ENCODE measurements at regions not wholly inside any gene's neighbourhood (a gene's known extent, or its start where the extent isn't known, plus 50 kb on each side); places are given as distances from the start of the nearest gene placed in this dataset.
A peak's percentile ranks its signal among the peaks of the same experiment; 100 is the strongest.

DNA sequence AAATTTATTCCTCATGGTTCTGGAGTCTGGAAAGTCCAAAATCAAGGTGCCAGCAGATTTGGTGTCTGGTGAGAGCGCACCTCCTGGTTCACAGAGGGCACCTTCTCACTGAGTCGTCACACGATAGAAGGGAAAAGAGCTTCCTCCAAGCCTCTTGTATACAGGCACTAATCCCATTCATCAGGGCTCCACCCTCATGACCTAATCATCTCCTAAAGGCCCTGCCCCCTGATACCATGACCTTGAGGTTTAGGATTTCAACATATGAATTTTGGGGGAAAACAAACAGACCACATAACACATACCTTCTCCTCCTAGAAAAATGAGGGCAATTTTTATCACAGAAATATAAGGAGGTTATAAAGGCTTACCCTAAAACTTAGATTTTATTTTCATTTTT is 88.0 kb upstream of the NFIA start:
- DNase-seq (ENCODE audit: low spot score) (no peak), ATAC-seq (ENCODE audit: low FRiP score) (no peak)
- TF ChIP-seq CTCF (IDR thresholded peaks at IDR 0.05), result no peak

- no peak for TF ChIP-seq CTCF (IDR thresholded peaks at IDR 0.05)
- DNase-seq (ENCODE audit: low spot score), result no peak
- ATAC-seq (ENCODE audit: low FRiP score), result no peak
Observed at GRCh38 chr1:60992165-60992564, 90.2 kb upstream of the NFIA start.

- DNase-seq (ENCODE audit: low spot score) (no peak), ATAC-seq (ENCODE audit: low FRiP score) (no peak)
- TF ChIP-seq CTCF (IDR thresholded peaks at IDR 0.05), result no peak
Observed at GRCh38 chr1:60990714-60991090, 91.7 kb upstream of the NFIA start.

DNA sequence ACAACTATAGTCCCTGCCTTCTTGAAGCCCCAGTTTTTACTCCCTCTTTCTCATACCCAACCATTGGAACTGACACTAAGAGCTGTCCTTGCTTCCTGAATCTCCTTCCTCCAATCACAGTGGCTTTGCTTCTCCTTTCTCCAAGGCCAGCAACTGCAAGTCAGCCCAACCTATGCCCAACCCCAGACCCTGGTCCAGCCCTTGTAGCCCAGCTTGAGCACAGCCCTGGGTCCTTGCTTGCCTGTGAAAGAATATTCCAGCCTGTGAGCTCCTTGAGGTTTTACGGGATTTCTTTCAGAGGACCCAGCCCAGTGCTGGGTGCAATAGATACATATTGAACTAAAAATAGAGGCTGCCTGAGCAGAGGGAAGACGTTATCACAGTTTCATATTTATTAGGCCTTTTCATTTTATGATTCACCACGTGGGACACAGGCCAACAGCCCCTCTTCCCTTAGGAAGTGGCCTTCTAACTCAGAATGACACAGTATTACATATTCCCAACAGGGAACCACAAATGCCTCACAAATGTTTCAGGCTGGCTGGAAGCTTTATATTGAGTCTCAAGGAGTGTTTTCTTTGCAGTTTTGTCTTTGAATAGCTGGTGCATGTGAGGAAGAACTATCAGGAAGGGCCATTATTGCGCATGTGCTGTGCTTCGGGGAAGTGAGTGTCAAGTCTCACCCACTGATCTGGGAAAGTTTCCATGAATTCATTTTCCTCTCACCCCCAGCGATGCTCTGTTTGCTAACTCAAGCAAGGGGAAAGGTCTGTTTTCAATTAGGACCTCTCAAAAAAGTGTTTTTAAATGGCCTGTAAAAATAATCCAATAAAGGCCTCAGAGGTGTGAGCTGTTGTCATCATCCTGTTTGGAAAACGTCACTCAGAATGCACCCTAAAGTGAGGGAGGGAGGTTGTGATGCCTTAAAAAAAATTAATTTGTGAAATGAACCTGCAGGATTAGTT is 92.3 kb upstream of the NFIA start:
- peak; percentile 61 for ATAC-seq (ENCODE audit: low FRiP score)
- no peak for DNase-seq (ENCODE audit: low spot score)

DNA sequence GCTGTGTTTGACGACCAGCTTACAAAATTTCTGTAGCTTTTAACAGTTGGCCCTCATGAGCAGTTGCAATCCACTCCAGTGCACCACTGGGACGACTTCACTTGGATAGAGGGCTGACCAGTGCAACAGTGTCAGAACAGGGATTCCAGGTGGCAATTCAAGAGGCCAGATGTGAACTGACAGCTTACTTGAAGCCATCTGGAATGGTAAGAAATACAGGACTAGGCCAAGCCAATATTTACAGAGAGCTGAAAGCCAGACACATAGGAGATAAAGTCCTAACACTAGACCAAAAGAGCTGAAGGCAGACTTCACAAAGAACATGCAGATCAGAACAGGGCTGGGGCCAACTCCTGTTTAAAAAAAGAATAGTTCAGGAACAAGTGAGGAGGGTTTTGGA is 93.5 kb upstream of the NFIA start:
- DNase-seq (ENCODE audit: low spot score) (no peak), ATAC-seq (ENCODE audit: low FRiP score) (no peak)
- no peak for TF ChIP-seq CTCF (IDR thresholded peaks at IDR 0.05)

More for the DNA sequence above, 92.3 kb upstream of the NFIA start:
- TF ChIP-seq CTCF (IDR thresholded peaks at IDR 0.05), result no peak

DNA sequence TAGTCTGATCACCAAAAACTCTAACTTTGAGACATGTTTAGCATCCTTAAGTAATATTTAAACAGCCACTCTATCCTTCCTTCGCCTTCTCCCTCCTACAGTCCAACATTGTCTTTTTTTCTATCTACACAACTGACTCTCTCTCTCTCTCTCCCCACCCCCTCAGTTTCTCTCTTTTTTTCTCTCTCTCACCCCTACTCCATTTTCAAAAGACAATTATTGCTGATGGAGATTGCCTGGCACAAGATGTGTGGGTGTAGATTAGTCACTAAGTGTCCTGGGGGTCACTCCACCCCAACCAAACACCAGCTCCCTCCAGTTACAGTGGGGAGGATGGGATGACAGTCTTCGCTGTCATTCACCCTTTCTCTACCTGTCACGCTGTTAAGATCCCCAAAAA is 94.5 kb upstream of the NFIA start:
- ATAC-seq (ENCODE audit: low FRiP score) (no peak), DNase-seq (ENCODE audit: low spot score) (no peak)
- no peak for TF ChIP-seq CTCF (IDR thresholded peaks at IDR 0.05)
